Keratinocyte (primary cell): ENCODE measurements at regions not wholly inside any gene's neighbourhood (a gene's known extent, or its start where the extent isn't known, plus 50 kb on each side); places are given as distances from the start of the nearest gene placed in this dataset.

Experiments used
- DNase-seq: peaks from one replicate; pipeline ENCODE4 v3.0.0-alpha.2; 2011; ENCODE audit warnings: low read depth, missing footprints, low spot score
- FAIRE-seq: peaks from 2 replicates; lab custom pipeline; 2011; peaks lifted over from hg19 to GRCh38; lab: Jason Lieb, UNC
- H2AFZ ChIP-seq: 2 replicates; pipeline ENCODE4 v1.6.0; 2012; ENCODE audit warnings: low read length, control low read depth, inconsistent platforms; ENCODE audit not compliant: control insufficient read depth
- H3K27ac ChIP-seq: 2 replicates; pipeline ENCODE4 v1.5.1; 2011; ENCODE audit warnings: low read length; ENCODE audit not compliant: control insufficient read depth, insufficient read depth
- H3K27me3 ChIP-seq: 3 replicates; pipeline ENCODE4 v1.6.0; 2011; ENCODE audit warnings: low read length; ENCODE audit not compliant: control insufficient read depth, insufficient read depth; ENCODE audit errors: extremely low read depth
- H3K36me3 ChIP-seq, 2 experiments: 2 replicates in 1 of 2; 3 replicates in 1 of 2; pipeline ENCODE4 v1.5.1; 2011; ENCODE audit warnings: low read length in 2 of 2, mild to moderate bottlenecking in 1 of 2; ENCODE audit not compliant: control insufficient read depth in 2 of 2, insufficient read depth in 2 of 2; ENCODE audit errors: extremely low read depth in 1 of 2
- H3K4me1 ChIP-seq: 3 replicates; pipeline ENCODE4 v1.5.1; 2011; ENCODE audit warnings: low read length; ENCODE audit not compliant: control insufficient read depth, insufficient read depth; ENCODE audit errors: extremely low read depth
- H3K4me2 ChIP-seq: 3 replicates; pipeline ENCODE4 v1.6.0; 2011; ENCODE audit warnings: low read depth, low read length; ENCODE audit not compliant: control insufficient read depth, insufficient read depth; ENCODE audit errors: extremely low read depth
- H3K4me3 ChIP-seq, 3 experiments: fragments of 200-600 bp in 1 of 3; sonication (generic) in 1 of 3; 2 replicates in 2 of 3; 3 replicates in 1 of 3; pipeline ENCODE4 v1.5.1; 2011 to 2016; ENCODE audit warnings: low read length in 3 of 3, mild to moderate bottlenecking in 3 of 3, control low read depth in 2 of 3, inconsistent platforms in 1 of 3, low read depth in 1 of 3, mixed read lengths in 1 of 3, mixed run types in 1 of 3, moderate library complexity in 1 of 3; ENCODE audit not compliant: control insufficient read depth in 2 of 3, insufficient read depth in 2 of 3; ENCODE audit errors: extremely low read depth in 1 of 3
- H3K79me2 ChIP-seq: 2 replicates; pipeline ENCODE4 v1.6.0; 2012; ENCODE audit warnings: low read length; ENCODE audit not compliant: control insufficient read depth, insufficient read depth
- H3K9ac ChIP-seq: 3 replicates; pipeline ENCODE4 v1.6.0; 2011; ENCODE audit warnings: low read length; ENCODE audit not compliant: control insufficient read depth, insufficient read depth; ENCODE audit errors: extremely low read depth
- H3K9me1 ChIP-seq: 3 replicates; pipeline ENCODE4 v1.6.0; 2011; ENCODE audit warnings: low read length; ENCODE audit not compliant: control insufficient read depth, insufficient read depth; ENCODE audit errors: extremely low read depth
- H3K9me3 ChIP-seq: 2 replicates; pipeline ENCODE4 v1.5.1; 2012; ENCODE audit warnings: low read depth, low read length; ENCODE audit not compliant: control insufficient read depth
- H4K20me1 ChIP-seq: 3 replicates; pipeline ENCODE4 v1.6.0; 2011; ENCODE audit warnings: low read length; ENCODE audit not compliant: control insufficient read depth, insufficient read depth; ENCODE audit errors: extremely low read depth
- EZH2 ChIP-seq: IDR thresholded peaks from one replicate; pipeline ENCODE4 v1.6.1; 2012; ENCODE audit warnings: inconsistent platforms, mild to moderate bottlenecking, low read length, moderate library complexity
- dilution Hi-C: fragments of 300-500 bp; cut with MboI; formaldehyde crosslinking; loops from one replicate; pipeline ENCODE4 v1.7.0; 2020; ENCODE audit warnings: low sequenced_read_pairs; ENCODE audit not compliant: extremely low pct_ligation_motif_present
- TF ChIP-seq, protein P1 (sequence below), 3 experiments: IDR thresholded peaks in 1 of 3; conservative IDR thresholded peaks in 1 of 3; optimal IDR thresholded peaks in 1 of 3; 2 replicates in 2 of 3; 3 replicates in 1 of 3; pipeline versions ENCODE3 to v1.5.1; 2011; ENCODE audit warnings: low read length in 3 of 3, mild to moderate bottlenecking in 3 of 3, moderate library complexity in 2 of 3, control low read depth in 1 of 3, inconsistent platforms in 1 of 3; ENCODE audit not compliant: insufficient read depth in 2 of 3; ENCODE audit errors: extremely low read depth in 1 of 3

DNA sequence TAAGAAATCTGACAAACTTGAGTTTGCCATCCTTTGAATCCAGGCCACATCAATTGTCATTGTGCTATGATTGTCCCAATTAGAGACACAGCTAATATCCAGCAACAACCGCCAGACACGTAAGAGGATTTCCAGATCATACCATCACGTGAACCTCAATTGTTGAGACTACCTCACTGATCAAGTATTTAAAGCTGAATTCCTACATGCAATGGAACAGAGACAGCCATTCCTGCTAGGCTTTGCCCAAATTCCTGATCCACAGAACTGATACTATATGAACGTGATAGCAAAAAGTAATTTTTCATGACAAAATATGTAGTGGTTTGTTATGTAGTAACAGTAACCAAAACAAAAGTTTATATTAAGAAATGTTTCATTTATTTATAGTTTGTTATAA lies 657.7 kb downstream of the PRR16 start:
- H3K9me3 ChIP-seq, result no peaks in the 10 kb centered on the region
- H3K79me2 ChIP-seq, result no peaks in the 10 kb centered on the region
- no peak overlapping the region for H3K27ac ChIP-seq
- dilution Hi-C loops, result no loop called here
- no peaks in the 10 kb centered on the region for H3K27me3 ChIP-seq
- no peak for TF ChIP-seq EZH2
- TF ChIP-seq, protein P1, sequence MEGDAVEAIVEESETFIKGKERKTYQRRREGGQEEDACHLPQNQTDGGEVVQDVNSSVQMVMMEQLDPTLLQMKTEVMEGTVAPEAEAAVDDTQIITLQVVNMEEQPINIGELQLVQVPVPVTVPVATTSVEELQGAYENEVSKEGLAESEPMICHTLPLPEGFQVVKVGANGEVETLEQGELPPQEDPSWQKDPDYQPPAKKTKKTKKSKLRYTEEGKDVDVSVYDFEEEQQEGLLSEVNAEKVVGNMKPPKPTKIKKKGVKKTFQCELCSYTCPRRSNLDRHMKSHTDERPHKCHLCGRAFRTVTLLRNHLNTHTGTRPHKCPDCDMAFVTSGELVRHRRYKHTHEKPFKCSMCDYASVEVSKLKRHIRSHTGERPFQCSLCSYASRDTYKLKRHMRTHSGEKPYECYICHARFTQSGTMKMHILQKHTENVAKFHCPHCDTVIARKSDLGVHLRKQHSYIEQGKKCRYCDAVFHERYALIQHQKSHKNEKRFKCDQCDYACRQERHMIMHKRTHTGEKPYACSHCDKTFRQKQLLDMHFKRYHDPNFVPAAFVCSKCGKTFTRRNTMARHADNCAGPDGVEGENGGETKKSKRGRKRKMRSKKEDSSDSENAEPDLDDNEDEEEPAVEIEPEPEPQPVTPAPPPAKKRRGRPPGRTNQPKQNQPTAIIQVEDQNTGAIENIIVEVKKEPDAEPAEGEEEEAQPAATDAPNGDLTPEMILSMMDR (optimal IDR thresholded peaks at IDR 0.05 in 1 of 3, IDR thresholded peaks at IDR 0.05 in 1 of 3, conservative IDR thresholded peaks at IDR 0.05 in 1 of 3; ENCODE audit: extremely low read depth in 1 of 3, insufficient read depth in 2 of 3, low read length in 3 of 3), result no peak
- H4K20me1 ChIP-seq, result no peaks in the 10 kb centered on the region
- H3K4me2 ChIP-seq, result no peak overlapping the region
- H2AFZ ChIP-seq, result no peak overlapping the region
- no peak overlapping the region for H3K4me3 ChIP-seq
- no peaks in the 10 kb centered on the region for H3K4me1 ChIP-seq
- DNase-seq (no peak), FAIRE-seq (no peak)
- no peaks in the 10 kb centered on the region for H3K36me3 ChIP-seq
- H3K9me1 ChIP-seq, result no peaks in the 10 kb centered on the region
- no peak overlapping the region for H3K9ac ChIP-seq

DNA sequence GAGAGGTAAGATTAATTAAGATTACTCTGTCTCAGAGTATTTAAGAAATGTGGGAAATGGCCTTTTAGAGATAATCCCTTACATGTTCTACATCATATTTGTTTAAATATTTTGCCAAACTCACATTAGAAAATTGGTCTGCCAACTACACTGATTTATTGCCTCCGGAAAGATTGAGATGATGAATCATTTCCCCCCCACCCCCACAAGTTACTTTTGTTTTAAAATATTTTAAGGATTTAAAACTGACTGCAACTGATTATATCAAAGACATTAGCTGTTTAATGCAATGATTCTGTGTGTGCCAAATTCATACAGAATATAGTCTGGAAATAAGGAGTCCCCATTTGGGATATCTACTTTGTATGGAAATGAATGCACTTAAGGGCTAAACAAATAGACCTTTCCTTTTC lies 674.4 kb downstream of the PRR16 start:
- no peaks in the 10 kb centered on the region for H3K9me1 ChIP-seq
- H4K20me1 ChIP-seq, result no peaks in the 10 kb centered on the region
- no peak overlapping the region for H3K9ac ChIP-seq
- no peaks in the 10 kb centered on the region for H3K27me3 ChIP-seq
- no peak overlapping the region for H3K27ac ChIP-seq
- H3K4me2 ChIP-seq, result no peak overlapping the region
- no peaks in the 10 kb centered on the region for H3K4me1 ChIP-seq
- no peak overlapping the region for H3K4me3 ChIP-seq
- dilution Hi-C loops, result no loop called here
- TF ChIP-seq, protein P1 (optimal IDR thresholded peaks at IDR 0.05 in 1 of 3, IDR thresholded peaks at IDR 0.05 in 1 of 3, conservative IDR thresholded peaks at IDR 0.05 in 1 of 3; ENCODE audit: extremely low read depth in 1 of 3, insufficient read depth in 2 of 3, low read length in 3 of 3), result no peak
- no peak for TF ChIP-seq EZH2
- no peak overlapping the region for H2AFZ ChIP-seq
- H3K9me3 ChIP-seq, result no peaks in the 10 kb centered on the region
- no peak for DNase-seq
- no peak for FAIRE-seq
- H3K36me3 ChIP-seq, result no peaks in the 10 kb centered on the region
- no peaks in the 10 kb centered on the region for H3K79me2 ChIP-seq
